BLaER1 (cell line): ENCODE measurements at regions not wholly inside any gene's neighbourhood (a gene's known extent, or its start where the extent isn't known, plus 50 kb on each side); places are given as distances from the start of the nearest gene placed in this dataset.

ENCODE experiments used
- H3K27ac ChIP-seq: shearing (Covaris generic); formaldehyde crosslinking; 2 replicates; pipeline ENCODE4 v1.8.1; 2022
- H3K27me3 ChIP-seq: shearing (Covaris generic); formaldehyde crosslinking; 2 replicates; pipeline ENCODE4 v1.8.1; 2022
- H3K36me3 ChIP-seq: shearing (Covaris generic); formaldehyde crosslinking; 2 replicates; pipeline ENCODE4 v1.8.1; 2022
- H3K4me1 ChIP-seq: shearing (Covaris generic); formaldehyde crosslinking; 2 replicates; pipeline ENCODE4 v1.8.1; 2022
- H3K4me2 ChIP-seq: shearing (Covaris generic); formaldehyde crosslinking; 2 replicates; pipeline ENCODE4 v1.8.1; 2022
- H3K4me3 ChIP-seq: shearing (Covaris generic); formaldehyde crosslinking; 2 replicates; pipeline ENCODE4 v1.8.1; 2022
- H3K9ac ChIP-seq: shearing (Covaris generic); formaldehyde crosslinking; 2 replicates; pipeline ENCODE4 v1.8.1; 2022
- H3K9me3 ChIP-seq: shearing (Covaris generic); formaldehyde crosslinking; 2 replicates; pipeline ENCODE4 v1.8.1; 2022
- H4K20me1 ChIP-seq: shearing (Covaris generic); formaldehyde crosslinking; 2 replicates; pipeline ENCODE4 v1.8.1; 2022
- Cebpa-rat ChIP-seq: shearing (Covaris generic); IDR thresholded peaks from 2 replicates; pipeline ENCODE4 v1.8.1; 2022

DNA sequence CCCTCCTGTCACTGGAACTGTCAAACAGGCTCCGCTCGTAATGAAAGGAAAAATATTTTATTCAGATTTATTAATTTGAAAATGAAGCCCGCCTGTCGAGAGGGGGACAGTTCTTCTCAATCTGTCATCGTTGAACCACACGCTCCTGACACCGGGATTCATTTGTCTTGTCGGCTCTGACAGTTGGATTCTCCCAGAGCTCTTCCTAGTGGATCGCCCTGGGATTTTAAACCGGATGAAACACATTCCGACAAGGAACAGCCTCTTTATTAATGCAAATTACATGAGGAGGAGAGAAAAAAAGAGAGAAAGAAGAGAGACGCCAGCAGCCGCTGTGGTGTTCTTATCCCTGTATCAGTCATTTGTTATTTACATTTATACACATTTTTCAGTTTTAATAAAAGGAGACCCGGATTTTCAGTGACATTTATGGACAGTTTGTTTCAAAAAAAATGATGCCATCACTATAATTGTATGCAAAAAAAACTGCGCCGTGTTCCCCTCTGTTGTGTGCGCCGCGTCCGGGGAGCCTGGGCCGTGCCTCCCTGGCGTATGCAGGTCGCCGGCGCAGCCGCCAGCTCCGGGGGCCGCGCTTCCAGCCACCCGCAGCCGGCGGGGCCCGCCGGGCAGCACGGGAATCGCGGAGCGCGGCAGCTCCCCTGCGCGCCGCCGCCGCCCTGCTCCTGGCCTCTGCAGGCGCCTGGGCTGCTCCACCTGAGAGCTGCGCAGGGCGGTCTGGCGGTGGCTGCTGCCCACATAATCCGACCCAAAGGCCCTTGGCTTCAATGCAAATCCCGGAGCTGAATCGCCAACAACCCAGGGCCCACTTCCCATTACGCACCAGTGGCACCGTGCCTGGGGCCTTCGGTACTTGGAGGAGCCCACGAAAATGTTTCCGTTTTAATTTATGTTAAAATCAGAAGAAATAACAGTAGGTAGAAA lies 237.9 kb upstream of the PBX1 start:
- Histone ChIP-seq H3K9me3 (no peaks in the 10 kb centered on the region; the same call in 1 of the 2 replicates), H3K4me1 (no peaks in the 10 kb centered on the region), H3K27me3 (no peaks in the 10 kb centered on the region), H3K9ac (no peak overlapping the region), H3K4me3 (no peak overlapping the region), H3K27ac (no peak overlapping the region), H3K4me2 (no peak overlapping the region), H3K36me3 (no peaks in the 10 kb centered on the region), H4K20me1 (no peaks in the 10 kb centered on the region)
- no peak for TF ChIP-seq Cebpa-rat

DNA sequence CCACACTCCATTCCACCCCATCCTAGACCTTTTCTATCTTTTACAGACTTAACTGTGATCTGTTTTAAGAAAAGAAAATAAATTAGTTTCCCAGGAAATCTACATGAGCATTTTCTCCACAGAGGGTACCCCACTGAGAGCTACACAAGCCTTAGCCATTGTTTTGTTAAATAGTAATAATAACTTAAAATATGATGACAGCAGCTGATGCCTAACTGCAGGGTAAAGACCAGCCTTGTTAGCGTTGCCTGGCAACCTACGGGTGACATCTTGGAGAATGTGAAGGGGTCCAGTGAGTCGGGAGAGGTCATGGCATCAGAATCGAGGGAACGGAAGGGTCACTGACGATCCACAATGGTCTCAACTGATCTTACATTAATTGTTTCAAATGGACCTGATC lies 233.2 kb upstream of the PBX1 start:
- H3K4me3 ChIP-seq = no peak overlapping the region

DNA sequence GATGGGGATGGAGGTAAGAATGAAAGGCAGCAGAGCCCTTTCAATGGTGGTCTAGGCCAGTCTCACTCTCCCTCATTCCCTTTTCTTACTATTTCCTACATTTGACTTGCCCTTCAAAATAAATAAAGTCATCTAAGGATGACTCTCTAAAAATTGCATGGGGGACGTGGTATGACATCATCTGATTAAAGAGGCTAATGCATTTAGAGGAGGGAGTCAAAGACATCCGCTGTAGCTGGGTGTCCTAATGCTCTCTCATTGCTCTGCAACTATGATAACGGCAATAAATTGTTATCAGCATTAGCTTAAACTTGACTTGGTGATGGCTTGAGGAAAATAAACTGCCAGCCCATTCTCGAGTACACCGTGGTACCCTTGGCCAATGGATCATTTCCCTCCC lies 225.6 kb upstream of the PBX1 start:
- no peaks in the 10 kb centered on the region for H3K4me1 ChIP-seq
- no peak for TF ChIP-seq Cebpa-rat
- no peak overlapping the region for H3K9ac ChIP-seq
- no peaks in the 10 kb centered on the region for H3K9me3 ChIP-seq
- H3K4me3 ChIP-seq = no peak overlapping the region
- H3K4me2 ChIP-seq = no peak overlapping the region
- no peak overlapping the region for H3K27ac ChIP-seq
- H4K20me1 ChIP-seq = no peaks in the 10 kb centered on the region
- no peaks in the 10 kb centered on the region for H3K36me3 ChIP-seq
- H3K27me3 ChIP-seq = no peaks in the 10 kb centered on the region

More for the DNA sequence above, 233.2 kb upstream of the PBX1 start:
- TF ChIP-seq Cebpa-rat = no peak
- Histone ChIP-seq H3K27ac (no peak overlapping the region), H3K9me3 (peaks cover 6% of the 10 kb centered on the region; the same call in 1 of the 2 replicates), H4K20me1 (no peaks in the 10 kb centered on the region), H3K4me1 (no peaks in the 10 kb centered on the region), H3K4me2 (no peak overlapping the region), H3K27me3 (no peaks in the 10 kb centered on the region), H3K36me3 (no peaks in the 10 kb centered on the region), H3K9ac (no peak overlapping the region)

DNA sequence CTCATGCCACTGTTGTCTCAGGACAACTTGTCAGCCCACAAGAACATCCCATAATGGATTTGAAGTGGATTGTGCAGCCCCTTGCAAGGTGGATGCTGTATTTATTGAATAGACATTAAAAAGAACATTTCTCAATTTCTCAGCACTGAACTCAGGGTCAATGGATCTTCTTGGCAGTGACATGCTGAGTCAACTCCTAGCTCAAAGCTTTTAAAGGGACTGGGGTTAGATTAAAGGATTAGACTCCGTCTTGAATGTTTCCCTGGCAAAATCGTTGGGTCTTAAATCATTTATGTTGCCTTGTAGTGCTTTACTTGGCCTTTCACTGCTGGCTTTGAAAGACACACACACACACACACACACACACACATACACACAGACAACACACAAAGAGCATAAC lies 221.6 kb upstream of the PBX1 start:
- Histone ChIP-seq H3K27me3 (no peaks in the 10 kb centered on the region), H3K4me1 (no peaks in the 10 kb centered on the region), H3K9ac (no peak overlapping the region), H3K36me3 (no peaks in the 10 kb centered on the region), H3K4me2 (no peak overlapping the region), H4K20me1 (no peaks in the 10 kb centered on the region), H3K4me3 (no peak overlapping the region), H3K9me3 (peaks cover 7% of the 10 kb centered on the region; the same call in 1 of the 2 replicates), H3K27ac (no peak overlapping the region)
- no peak for TF ChIP-seq Cebpa-rat

DNA sequence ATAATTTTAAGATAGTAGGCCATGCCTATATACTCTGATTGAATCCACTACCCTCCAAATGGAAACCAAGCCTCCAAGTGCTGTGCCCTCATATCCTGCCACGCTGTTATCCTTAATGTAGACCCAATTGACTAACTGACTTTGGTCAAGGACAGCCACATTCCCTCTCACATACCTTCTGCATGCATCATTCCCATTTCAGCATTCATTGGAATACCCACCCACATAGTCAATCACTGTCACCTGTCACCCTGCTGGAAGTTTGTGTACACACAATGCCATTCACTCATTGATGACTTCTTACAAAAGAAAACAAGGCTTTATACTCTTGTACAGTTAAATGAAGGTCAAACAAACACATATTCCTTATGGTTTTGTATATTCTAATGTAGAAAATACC lies 221.1 kb upstream of the PBX1 start:
- Histone ChIP-seq H3K4me2 (no peak overlapping the region), H3K27ac (no peak overlapping the region), H3K4me3 (no peak overlapping the region), H3K9me3 (peaks cover 7% of the 10 kb centered on the region; the same call in 1 of the 2 replicates), H3K36me3 (no peaks in the 10 kb centered on the region), H3K27me3 (no peaks in the 10 kb centered on the region), H3K9ac (no peak overlapping the region), H3K4me1 (0 out of 2 replicates have a peak, but pooled peaks cover 1% of the 10 kb centered on the region), H4K20me1 (no peaks in the 10 kb centered on the region)
- TF ChIP-seq Cebpa-rat = no peak

DNA sequence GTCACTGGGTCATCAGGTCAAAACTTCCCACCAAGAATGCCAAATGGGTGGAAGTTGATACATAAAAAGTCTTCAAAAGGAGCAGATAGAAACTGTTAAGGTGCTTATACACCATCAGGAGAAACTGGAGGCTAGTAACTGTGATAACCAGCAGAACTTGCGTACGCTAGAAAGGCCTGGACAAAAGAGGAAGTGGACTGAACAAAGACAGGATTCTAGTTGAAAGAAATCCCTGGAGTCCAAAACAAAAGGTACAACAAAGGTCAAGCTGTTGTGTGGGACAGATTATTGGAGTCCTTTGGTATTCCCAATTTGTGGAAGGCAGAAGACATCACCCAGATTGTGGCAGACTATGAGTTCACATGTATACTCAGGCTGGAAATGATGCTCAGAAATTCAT lies 215.8 kb upstream of the PBX1 start:
- H3K27me3 ChIP-seq = no peaks in the 10 kb centered on the region
- H3K4me3 ChIP-seq = no peak overlapping the region
- H3K27ac ChIP-seq = no peak overlapping the region
- 0 out of 2 replicates have a peak, but pooled peaks cover 4% of the 10 kb centered on the region for H3K4me1 ChIP-seq
- H3K9me3 ChIP-seq = peaks cover 7% of the 10 kb centered on the region; the same call in 1 of the 2 replicates
- no peaks in the 10 kb centered on the region for H3K36me3 ChIP-seq
- H3K9ac ChIP-seq = no peak overlapping the region
- no peaks in the 10 kb centered on the region for H4K20me1 ChIP-seq
- no peak overlapping the region for H3K4me2 ChIP-seq
- no peak for TF ChIP-seq Cebpa-rat

DNA sequence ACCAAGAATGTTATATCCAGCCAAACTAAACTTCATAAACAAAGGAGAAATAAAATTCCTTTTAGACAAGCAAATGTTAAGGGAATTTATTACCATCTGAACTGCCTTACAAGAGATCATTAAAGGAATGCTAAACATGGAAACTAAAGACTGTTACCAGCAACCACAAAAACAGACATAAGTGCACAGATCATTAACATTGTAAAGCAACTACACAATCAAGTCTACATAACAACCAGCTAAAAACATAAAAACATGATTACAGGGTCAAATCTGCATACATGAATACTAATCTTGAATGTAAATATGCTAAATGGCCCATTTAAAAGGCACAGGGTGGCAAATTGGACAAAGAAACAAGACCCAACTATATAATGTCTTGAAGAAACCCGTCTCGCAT lies 211.0 kb upstream of the PBX1 start:
- Histone ChIP-seq H3K9me3 (peaks cover 10% of the 10 kb centered on the region; the same call in 1 of the 2 replicates), H3K4me1 (0 out of 2 replicates have a peak, but pooled peaks cover 1% of the 10 kb centered on the region), H3K27me3 (no peaks in the 10 kb centered on the region), H3K27ac (no peak overlapping the region), H4K20me1 (no peaks in the 10 kb centered on the region), H3K4me2 (no peak overlapping the region), H3K4me3 (no peak overlapping the region), H3K36me3 (no peaks in the 10 kb centered on the region), H3K9ac (no peak overlapping the region)
- no peak for TF ChIP-seq Cebpa-rat

DNA sequence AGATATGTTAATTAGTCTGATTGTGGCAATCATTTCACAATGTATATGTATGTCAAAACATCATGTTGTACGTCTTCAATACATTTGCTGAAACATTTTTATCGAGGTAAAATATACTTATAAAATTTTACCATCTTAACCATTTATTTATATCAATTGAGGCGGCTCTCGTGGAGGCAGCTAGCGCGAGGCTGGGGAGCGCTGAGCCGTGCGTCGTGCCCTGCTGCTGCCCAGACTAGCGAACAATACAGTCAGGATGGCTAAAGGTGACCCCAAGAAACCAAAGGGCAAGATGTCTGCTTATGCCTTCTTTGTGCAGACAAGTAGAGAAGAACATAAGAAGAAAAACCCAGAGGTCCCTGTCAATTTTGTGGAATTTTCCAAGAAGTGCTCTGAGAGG lies 202.5 kb upstream of the PBX1 start:
- H3K4me1 ChIP-seq = no peaks in the 10 kb centered on the region
- no peaks in the 10 kb centered on the region for H3K36me3 ChIP-seq
- no peak overlapping the region for H3K4me2 ChIP-seq
- no peak overlapping the region for H3K4me3 ChIP-seq
- no peak for TF ChIP-seq Cebpa-rat
- no peak overlapping the region for H3K9ac ChIP-seq
- H3K9me3 ChIP-seq = no peaks in the 10 kb centered on the region
- H3K27ac ChIP-seq = no peak overlapping the region
- H4K20me1 ChIP-seq = no peaks in the 10 kb centered on the region
- H3K27me3 ChIP-seq = no peaks in the 10 kb centered on the region

DNA sequence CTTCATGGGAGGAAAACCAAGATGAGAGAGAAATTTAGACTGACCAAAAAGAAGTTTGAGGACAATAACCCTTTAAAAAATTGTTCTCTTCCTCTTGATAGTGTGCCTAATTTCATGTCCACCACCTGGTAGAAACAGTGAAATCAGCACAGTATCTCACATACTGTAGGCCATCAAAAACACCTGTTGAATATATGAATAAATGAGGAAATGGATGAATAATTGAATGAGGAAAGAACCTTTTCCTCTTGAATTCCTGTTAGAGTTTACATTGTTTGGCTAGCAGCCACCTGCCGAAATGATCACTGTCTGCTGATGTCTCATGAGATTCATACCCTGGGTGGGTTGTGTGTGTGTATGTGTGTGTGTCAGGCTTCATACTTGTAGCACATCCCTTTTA lies 198.7 kb upstream of the PBX1 start:
- no peak overlapping the region for H3K9ac ChIP-seq
- no peak overlapping the region for H3K27ac ChIP-seq
- no peaks in the 10 kb centered on the region for H4K20me1 ChIP-seq
- no peak for TF ChIP-seq Cebpa-rat
- no peaks in the 10 kb centered on the region for H3K36me3 ChIP-seq
- no peak overlapping the region for H3K4me3 ChIP-seq
- H3K4me1 ChIP-seq = no peaks in the 10 kb centered on the region
- peaks cover 2% of the 10 kb centered on the region; the same call in 1 of the 2 replicates for H3K9me3 ChIP-seq
- H3K27me3 ChIP-seq = no peaks in the 10 kb centered on the region
- H3K4me2 ChIP-seq = no peak overlapping the region

DNA sequence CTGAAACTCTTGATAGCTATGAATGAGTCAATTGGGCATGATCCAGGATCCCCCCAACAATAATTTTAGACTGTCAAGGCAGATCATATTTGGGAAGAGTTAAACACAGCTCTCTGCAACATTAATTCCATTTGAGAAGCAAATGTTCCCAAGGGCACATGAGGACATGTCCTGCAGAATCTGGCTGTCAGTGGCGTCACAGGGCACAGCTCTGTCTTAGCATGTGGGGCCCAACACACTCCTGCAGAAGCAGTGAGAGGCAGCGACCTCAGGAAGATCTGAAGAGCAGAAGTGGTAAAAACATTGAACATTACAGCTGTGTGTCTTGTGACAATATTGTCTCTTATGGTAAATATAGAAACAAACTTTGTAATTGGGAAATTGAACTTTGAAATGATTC lies 197.1 kb upstream of the PBX1 start:
- Histone ChIP-seq H3K4me2 (no peak overlapping the region), H3K27ac (no peak overlapping the region), H3K36me3 (no peaks in the 10 kb centered on the region), H3K9me3 (peaks cover 18% of the 10 kb centered on the region), H4K20me1 (no peaks in the 10 kb centered on the region), H3K27me3 (no peaks in the 10 kb centered on the region), H3K4me1 (no peaks in the 10 kb centered on the region), H3K9ac (no peak overlapping the region), H3K4me3 (no peak overlapping the region)
- no peak for TF ChIP-seq Cebpa-rat
